ENCODE measurements at regions not wholly inside any gene's neighbourhood (a gene's known extent, or its start where the extent isn't known, plus 50 kb on each side); places are given as distances from the start of the nearest gene placed in this dataset.

DNA sequence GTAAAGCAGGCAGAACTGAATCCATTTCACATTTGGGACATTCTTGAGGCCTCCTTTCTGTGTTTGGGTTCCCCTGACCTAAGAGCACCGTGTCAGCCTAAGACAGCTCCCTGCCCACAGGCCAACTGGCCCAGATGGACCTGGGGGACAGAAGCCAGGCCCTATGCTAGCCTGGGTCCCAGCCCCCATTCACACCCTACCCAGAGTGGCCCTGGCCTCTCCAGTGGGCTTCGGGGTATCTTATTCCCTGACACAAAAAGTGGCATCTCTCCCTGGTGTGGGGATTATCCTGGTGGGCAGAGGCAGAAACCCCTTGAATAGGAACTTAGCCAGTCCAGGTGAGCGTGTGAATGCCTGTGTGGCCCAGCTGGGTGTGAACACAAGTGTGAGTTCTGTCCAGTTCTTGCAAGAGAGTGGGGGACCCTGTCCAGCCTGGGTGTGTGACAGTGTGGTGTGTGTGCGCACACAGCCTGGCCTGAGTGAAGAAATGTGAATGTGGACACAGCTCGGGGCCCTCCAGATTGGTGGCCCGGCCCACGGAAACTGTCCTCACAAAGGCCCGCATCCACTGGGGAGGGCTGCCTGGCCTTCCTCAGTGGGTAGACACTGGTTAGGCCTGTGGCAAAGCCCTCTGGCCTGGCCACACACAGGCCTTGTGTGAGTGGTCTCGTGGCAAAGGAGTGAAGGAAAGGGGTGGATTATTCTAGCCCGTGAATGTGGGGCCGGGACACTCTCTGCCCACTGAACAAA lies 63.0 kb upstream of the HAAO start:
- H3K27me3 ChIP-seq: no peaks in the 10 kb centered on the region
- ATAC-seq (no peak), DNase-seq (no peak)
- TF ChIP-seq, protein P1, sequence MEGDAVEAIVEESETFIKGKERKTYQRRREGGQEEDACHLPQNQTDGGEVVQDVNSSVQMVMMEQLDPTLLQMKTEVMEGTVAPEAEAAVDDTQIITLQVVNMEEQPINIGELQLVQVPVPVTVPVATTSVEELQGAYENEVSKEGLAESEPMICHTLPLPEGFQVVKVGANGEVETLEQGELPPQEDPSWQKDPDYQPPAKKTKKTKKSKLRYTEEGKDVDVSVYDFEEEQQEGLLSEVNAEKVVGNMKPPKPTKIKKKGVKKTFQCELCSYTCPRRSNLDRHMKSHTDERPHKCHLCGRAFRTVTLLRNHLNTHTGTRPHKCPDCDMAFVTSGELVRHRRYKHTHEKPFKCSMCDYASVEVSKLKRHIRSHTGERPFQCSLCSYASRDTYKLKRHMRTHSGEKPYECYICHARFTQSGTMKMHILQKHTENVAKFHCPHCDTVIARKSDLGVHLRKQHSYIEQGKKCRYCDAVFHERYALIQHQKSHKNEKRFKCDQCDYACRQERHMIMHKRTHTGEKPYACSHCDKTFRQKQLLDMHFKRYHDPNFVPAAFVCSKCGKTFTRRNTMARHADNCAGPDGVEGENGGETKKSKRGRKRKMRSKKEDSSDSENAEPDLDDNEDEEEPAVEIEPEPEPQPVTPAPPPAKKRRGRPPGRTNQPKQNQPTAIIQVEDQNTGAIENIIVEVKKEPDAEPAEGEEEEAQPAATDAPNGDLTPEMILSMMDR (IDR thresholded peaks at IDR 0.05): no peak
- H3K4me1 ChIP-seq: peaks cover 2 to 33% (median 15%) of the 10 kb centered on the region in 9 donors
- peaks cover 0 to 15% (median 2%) of the 10 kb centered on the region in 11 donors for H3K9me3 ChIP-seq
- WGBS, 2 donors: 78 to 80% methylated on average over 11 of the region's 11 CpGs
- intact Hi-C loops (cut with DNase I): loop anchor here in 5 of 10 donors (5.0 to 10.0 kb wide), 4 partner anchors 52 to 629 kb away; partner anchors contain the start of gene ZFP36L2 (in 2 of the 5)
- no peak overlapping the region for H3K4me3 ChIP-seq
- no peaks in the 10 kb centered on the region for H3K36me3 ChIP-seq
- H3K27ac ChIP-seq: peak overlapping the region in 5 of 10 donors; percentile 68 to 80 (median 75)

DNA sequence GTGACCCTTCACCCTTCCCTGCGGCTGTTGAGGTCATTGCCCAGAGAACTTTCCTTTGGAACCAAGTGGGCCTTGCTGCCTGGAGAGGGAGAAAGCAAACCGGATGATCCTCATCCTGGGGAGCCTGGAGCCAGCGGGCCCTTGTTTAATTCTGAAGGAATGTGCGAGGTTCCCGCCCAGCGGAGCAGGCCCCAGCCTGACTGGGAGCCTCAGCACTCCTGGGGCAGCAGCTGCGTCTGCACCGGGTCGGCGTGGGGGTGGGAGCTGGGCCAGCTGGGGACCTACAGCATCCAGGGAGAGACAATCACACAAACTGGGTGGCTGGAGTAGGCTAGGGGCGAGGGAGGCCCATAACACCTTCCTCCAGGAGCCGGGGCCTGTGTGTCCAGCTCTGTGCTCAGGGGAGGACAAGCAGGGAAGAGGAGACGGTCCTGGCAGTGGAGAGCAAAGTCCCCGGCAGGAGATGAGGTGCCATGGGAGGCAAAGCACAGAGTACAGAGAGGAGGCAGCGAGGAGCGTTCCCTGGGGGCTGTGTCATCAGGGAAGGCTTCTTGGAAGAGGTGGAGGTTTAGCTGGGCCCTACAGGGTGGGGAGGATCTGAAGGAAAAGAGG lies 61.9 kb upstream of the HAAO start:
- 54 to 66% methylated on average over 16 of the region's 16 CpGs for WGBS, 2 donors
- Histone ChIP-seq H3K9me3 (peaks cover 0 to 13% (median 2%) of the 10 kb centered on the region in 11 donors), H3K36me3 (no peaks in the 10 kb centered on the region), H3K27ac (peak overlapping the region in 9 of 10 donors; percentile 44 to 80 (median 71)), H3K4me1 (peaks cover 2 to 23% (median 15%) of the 10 kb centered on the region in 9 donors), H3K4me3 (no peak overlapping the region), H3K27me3 (no peaks in the 10 kb centered on the region)
- DNase-seq (peak; percentile 63 to 65), ATAC-seq (peak; percentile 54 to 87 (median 85))
- intact Hi-C loops (cut with DNase I): loop anchor here in 5 of 10 donors (10.0 kb wide), 2 partner anchors 380 to 630 kb away; no protein-coding TSS in a partner anchor
- TF ChIP-seq, protein P1 (IDR thresholded peaks at IDR 0.05): no peak

DNA sequence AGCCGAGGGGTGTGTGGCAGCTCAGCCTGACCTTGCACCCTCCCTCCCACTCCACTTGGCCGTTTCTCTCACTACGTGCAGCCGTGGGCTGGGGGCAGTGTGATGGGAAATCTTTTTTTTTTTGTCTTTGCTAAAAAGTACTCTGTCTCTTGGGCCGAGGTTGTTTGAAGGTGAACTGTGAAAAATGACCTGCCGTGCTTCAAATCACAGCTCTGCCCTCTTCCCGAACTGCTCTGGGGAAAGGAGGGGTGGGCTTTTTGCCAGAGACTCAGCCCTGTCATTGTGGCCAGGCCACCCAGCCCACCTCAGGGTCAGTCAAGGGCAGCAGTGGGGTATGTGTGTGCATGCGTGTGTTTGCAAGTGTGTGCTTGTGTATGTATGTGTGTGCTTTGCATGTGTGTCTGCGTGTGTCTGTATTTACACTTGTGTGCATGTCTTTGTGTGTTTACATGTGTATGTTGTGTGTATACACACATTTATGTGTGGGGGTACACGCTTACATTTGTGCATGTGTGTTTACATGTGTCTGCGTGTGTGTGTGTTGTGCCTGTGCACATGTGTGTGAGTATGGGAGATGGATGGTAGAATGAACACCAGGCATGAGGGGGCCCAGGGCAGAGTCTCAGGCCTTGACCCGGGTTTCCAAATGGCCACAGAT lies 61.3 kb upstream of the HAAO start:
- TF ChIP-seq, protein P1 (IDR thresholded peaks at IDR 0.05): no peak
- ATAC-seq (peak in 3 of 8 donors; percentile 2 to 25 (median 6)), DNase-seq (no peak)
- no peaks in the 10 kb centered on the region for H3K36me3 ChIP-seq
- H3K9me3 ChIP-seq: peaks cover 0 to 9% (median 0%) of the 10 kb centered on the region in 11 donors
- no peak overlapping the region for H3K4me3 ChIP-seq
- intact Hi-C loops (cut with DNase I): loop anchor here in 5 of 10 donors (10.0 kb wide), 2 partner anchors 381 to 631 kb away; no protein-coding TSS in a partner anchor
- no peaks in the 10 kb centered on the region for H3K27me3 ChIP-seq
- peaks cover 2 to 22% (median 14%) of the 10 kb centered on the region in 9 donors for H3K4me1 ChIP-seq
- H3K27ac ChIP-seq: peak overlapping the region in 8 of 10 donors; percentile 54 to 80 (median 72)
- WGBS, 2 donors: 62 to 69% methylated on average over 12 of the region's 12 CpGs

DNA sequence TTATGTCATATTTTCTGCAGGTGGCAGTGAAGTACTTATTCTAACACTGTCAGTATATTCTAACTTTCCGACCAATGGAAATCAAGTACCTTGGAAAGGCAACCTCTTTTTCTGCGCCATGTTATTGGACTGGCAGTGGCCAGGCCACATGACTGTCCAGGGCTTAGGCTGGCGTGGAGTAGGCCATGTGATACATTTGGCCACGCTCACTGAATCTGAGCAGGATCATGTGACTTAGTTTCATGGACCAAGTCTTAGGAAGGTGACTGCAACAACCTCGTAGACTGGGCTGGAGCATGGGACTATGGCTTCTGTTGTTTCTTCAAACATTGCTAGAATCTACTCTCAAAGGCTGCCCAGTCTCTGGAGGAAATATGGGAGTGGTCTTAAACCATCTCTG lies 60.4 kb upstream of the HAAO start:
- H3K4me1 ChIP-seq: peaks cover 2 to 25% (median 14%) of the 10 kb centered on the region in 9 donors
- WGBS, 2 donors: 92% methylated on average over 5 of the region's 5 CpGs
- intact Hi-C loops (cut with DNase I): loop anchor here in 5 of 10 donors (10.0 kb wide), 2 partner anchors 382 to 632 kb away; no protein-coding TSS in a partner anchor
- no peaks in the 10 kb centered on the region for H3K27me3 ChIP-seq
- H3K27ac ChIP-seq: no peak overlapping the region
- no peaks in the 10 kb centered on the region for H3K9me3 ChIP-seq
- H3K4me3 ChIP-seq: no peak overlapping the region
- TF ChIP-seq, protein P1 (IDR thresholded peaks at IDR 0.05): no peak
- no peaks in the 10 kb centered on the region for H3K36me3 ChIP-seq
- DNase-seq: no peak
- no peak for ATAC-seq

All from heart right ventricle (tissue), 16 donors.